Astrocyte (in vitro differentiated cells and primary cell): ENCODE measurements at regions not wholly inside any gene's neighbourhood (a gene's known extent, or its start where the extent isn't known, plus 50 kb on each side); places are given as distances from the start of the nearest gene placed in this dataset.

Experiments
- EZH2 ChIP-seq: IDR thresholded peaks from 2 replicates; pipeline ENCODE4 v1.6.1; 2012; ENCODE audit warnings: mild to moderate bottlenecking, low read length, inconsistent platforms; ENCODE audit not compliant: insufficient read depth
- TF ChIP-seq, protein P1 (sequence below): IDR thresholded peaks from 2 replicates; pipeline ENCODE4 v1.5.1; 2011; ENCODE audit warnings: low read depth, mild to moderate bottlenecking, inconsistent platforms, low read length, moderate library complexity; ENCODE audit not compliant: insufficient read depth

DNA sequence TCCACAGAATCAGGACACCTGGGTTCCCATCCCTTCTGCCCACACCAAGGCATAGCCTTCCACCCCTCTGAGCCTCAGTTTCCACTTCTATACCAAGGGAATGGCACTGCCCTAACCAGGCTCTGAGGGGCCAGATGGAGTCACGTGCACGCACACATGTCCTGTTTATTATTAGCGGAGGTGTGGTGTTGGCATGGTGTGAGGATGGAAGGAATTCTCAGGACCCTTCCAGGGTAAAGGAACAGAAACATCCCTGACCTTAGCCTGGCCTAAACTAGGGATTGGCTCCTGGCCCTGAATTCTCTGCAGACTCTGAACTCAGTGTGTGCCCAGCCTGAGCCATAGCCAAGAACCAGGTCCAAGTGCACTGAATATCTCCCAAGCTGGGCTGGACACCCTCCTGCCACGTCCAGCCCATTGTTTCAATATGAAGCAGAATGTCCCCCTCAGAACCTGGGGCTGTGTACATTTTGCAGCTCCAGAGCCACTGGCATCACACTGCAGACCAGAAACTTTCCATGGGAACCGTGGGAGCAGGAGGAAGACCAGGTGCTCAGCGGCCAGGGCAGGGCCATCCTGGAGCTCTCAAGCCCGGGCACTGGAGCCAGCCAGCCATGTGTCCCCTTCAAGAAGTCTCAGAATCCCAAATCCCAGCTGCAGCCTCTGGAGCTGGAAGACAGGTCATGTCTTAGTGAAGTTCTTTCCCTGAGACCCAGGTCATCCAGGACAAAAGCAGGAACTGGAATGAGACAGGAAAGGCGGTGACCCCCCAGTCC, 208.4 kb downstream of the ANKRD60 start:
- TF ChIP-seq, protein P1, sequence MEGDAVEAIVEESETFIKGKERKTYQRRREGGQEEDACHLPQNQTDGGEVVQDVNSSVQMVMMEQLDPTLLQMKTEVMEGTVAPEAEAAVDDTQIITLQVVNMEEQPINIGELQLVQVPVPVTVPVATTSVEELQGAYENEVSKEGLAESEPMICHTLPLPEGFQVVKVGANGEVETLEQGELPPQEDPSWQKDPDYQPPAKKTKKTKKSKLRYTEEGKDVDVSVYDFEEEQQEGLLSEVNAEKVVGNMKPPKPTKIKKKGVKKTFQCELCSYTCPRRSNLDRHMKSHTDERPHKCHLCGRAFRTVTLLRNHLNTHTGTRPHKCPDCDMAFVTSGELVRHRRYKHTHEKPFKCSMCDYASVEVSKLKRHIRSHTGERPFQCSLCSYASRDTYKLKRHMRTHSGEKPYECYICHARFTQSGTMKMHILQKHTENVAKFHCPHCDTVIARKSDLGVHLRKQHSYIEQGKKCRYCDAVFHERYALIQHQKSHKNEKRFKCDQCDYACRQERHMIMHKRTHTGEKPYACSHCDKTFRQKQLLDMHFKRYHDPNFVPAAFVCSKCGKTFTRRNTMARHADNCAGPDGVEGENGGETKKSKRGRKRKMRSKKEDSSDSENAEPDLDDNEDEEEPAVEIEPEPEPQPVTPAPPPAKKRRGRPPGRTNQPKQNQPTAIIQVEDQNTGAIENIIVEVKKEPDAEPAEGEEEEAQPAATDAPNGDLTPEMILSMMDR, result no peak
- TF ChIP-seq EZH2, result no peak
